ENCODE measurements at regions not wholly inside any gene's neighbourhood (a gene's known extent, or its start where the extent isn't known, plus 50 kb on each side); places are given as distances from the start of the nearest gene placed in this dataset.

GRCh38 chr12:102611995-102612394 lies 131.6 kb upstream of the IGF1 start:
- H3K27me3 ChIP-seq (ENCODE audit: control insufficient read depth in 3 of 3, insufficient read depth in 3 of 3, low read length in 3 of 3), result no peaks in the 10 kb centered on the region
- H3K9ac ChIP-seq (ENCODE audit: low read depth in 1 of 3, low read length in 3 of 3), result no peak overlapping the region
- no peak overlapping the region for H3K27ac ChIP-seq (ENCODE audit: low read depth, low read length)
- H3K4me3 ChIP-seq (ENCODE audit: low read length in 3 of 3), result no peak overlapping the region
- H3K4me1 ChIP-seq (ENCODE audit: control insufficient read depth in 3 of 3, insufficient read depth in 3 of 3, low read length in 3 of 3), result no peaks in the 10 kb centered on the region
- H3K36me3 ChIP-seq (ENCODE audit: control insufficient read depth in 3 of 3, insufficient read depth in 3 of 3, low read length in 3 of 3), result no peaks in the 10 kb centered on the region
- H3K9me3 ChIP-seq (ENCODE audit: control insufficient read depth in 3 of 3, low read length in 3 of 3), result no peaks in the 10 kb centered on the region

GRCh38 chr12:102609996-102610395 lies 129.6 kb upstream of the IGF1 start:
- no peaks in the 10 kb centered on the region for H3K4me1 ChIP-seq (ENCODE audit: control insufficient read depth in 3 of 3, insufficient read depth in 3 of 3, low read length in 3 of 3)
- no peaks in the 10 kb centered on the region for H3K9me3 ChIP-seq (ENCODE audit: control insufficient read depth in 3 of 3, low read length in 3 of 3)
- no peaks in the 10 kb centered on the region for H3K27me3 ChIP-seq (ENCODE audit: control insufficient read depth in 3 of 3, insufficient read depth in 3 of 3, low read length in 3 of 3)
- H3K27ac ChIP-seq (ENCODE audit: low read depth, low read length), result no peak overlapping the region
- no peak overlapping the region for H3K9ac ChIP-seq (ENCODE audit: low read depth in 1 of 3, low read length in 3 of 3)
- H3K36me3 ChIP-seq (ENCODE audit: control insufficient read depth in 3 of 3, insufficient read depth in 3 of 3, low read length in 3 of 3), result no peaks in the 10 kb centered on the region
- H3K4me3 ChIP-seq (ENCODE audit: low read length in 3 of 3), result no peak overlapping the region

GRCh38 chr12:102603021-102603420 lies 122.7 kb upstream of the IGF1 start:
- H3K4me3 ChIP-seq (ENCODE audit: low read length in 3 of 3), result no peak overlapping the region
- no peaks in the 10 kb centered on the region for H3K27me3 ChIP-seq (ENCODE audit: control insufficient read depth in 3 of 3, insufficient read depth in 3 of 3, low read length in 3 of 3)
- H3K9me3 ChIP-seq (ENCODE audit: control insufficient read depth in 3 of 3, low read length in 3 of 3), result no peaks in the 10 kb centered on the region
- H3K27ac ChIP-seq (ENCODE audit: low read depth, low read length), result no peak overlapping the region
- H3K9ac ChIP-seq (ENCODE audit: low read depth in 1 of 3, low read length in 3 of 3), result no peak overlapping the region
- no peaks in the 10 kb centered on the region for H3K36me3 ChIP-seq (ENCODE audit: control insufficient read depth in 3 of 3, insufficient read depth in 3 of 3, low read length in 3 of 3)
- H3K4me1 ChIP-seq (ENCODE audit: control insufficient read depth in 3 of 3, insufficient read depth in 3 of 3, low read length in 3 of 3), result no peaks in the 10 kb centered on the region

- no peaks in the 10 kb centered on the region for H3K36me3 ChIP-seq (ENCODE audit: control insufficient read depth in 3 of 3, insufficient read depth in 3 of 3, low read length in 3 of 3)
- H3K9me3 ChIP-seq (ENCODE audit: control insufficient read depth in 3 of 3, low read length in 3 of 3), result no peaks in the 10 kb centered on the region
- no peak overlapping the region for H3K4me3 ChIP-seq (ENCODE audit: low read length in 3 of 3)
- H3K4me1 ChIP-seq (ENCODE audit: control insufficient read depth in 3 of 3, insufficient read depth in 3 of 3, low read length in 3 of 3), result no peaks in the 10 kb centered on the region
- H3K27me3 ChIP-seq (ENCODE audit: control insufficient read depth in 3 of 3, insufficient read depth in 3 of 3, low read length in 3 of 3), result no peaks in the 10 kb centered on the region
- no peak overlapping the region for H3K9ac ChIP-seq (ENCODE audit: low read depth in 1 of 3, low read length in 3 of 3)
- H3K27ac ChIP-seq (ENCODE audit: low read depth, low read length), result no peak overlapping the region
Measured at GRCh38 chr12:102602521-102602920, 122.2 kb upstream of the IGF1 start.

- Histone ChIP-seq H3K4me3 (ENCODE audit: low read length in 3 of 3) (no peak overlapping the region), H3K36me3 (ENCODE audit: control insufficient read depth in 3 of 3, insufficient read depth in 3 of 3, low read length in 3 of 3) (no peaks in the 10 kb centered on the region), H3K27ac (ENCODE audit: low read depth, low read length) (no peak overlapping the region), H3K9ac (ENCODE audit: low read depth in 1 of 3, low read length in 3 of 3) (no peak overlapping the region), H3K9me3 (ENCODE audit: control insufficient read depth in 3 of 3, low read length in 3 of 3) (no peaks in the 10 kb centered on the region), H3K27me3 (ENCODE audit: control insufficient read depth in 3 of 3, insufficient read depth in 3 of 3, low read length in 3 of 3) (no peaks in the 10 kb centered on the region), H3K4me1 (ENCODE audit: control insufficient read depth in 3 of 3, insufficient read depth in 3 of 3, low read length in 3 of 3) (no peaks in the 10 kb centered on the region)
Measured at GRCh38 chr12:102601621-102602020, 121.3 kb upstream of the IGF1 start.

DNA sequence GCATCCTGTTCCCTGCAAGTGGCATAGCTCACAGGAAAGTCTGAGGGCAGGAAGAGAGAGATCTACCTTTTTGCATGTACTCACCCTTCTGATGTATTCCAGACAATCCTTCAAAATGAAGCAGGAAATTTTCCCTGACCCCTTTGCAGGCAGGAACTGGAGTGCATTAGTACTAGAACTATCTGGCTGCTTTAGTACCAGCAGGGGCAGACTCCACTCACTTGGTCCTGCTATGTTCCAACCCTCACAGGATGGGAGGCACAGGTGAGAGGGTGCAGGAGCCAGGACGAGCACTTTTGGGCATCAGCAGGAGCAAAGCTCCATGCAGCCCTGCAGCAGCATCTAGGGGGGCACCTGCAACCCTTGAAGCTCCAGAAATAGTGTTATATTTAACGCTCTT lies 116.3 kb upstream of the IGF1 start:
- Histone ChIP-seq H3K4me1 (ENCODE audit: control insufficient read depth in 3 of 3, insufficient read depth in 3 of 3, low read length in 3 of 3) (no peaks in the 10 kb centered on the region), H3K4me3 (ENCODE audit: low read length in 3 of 3) (no peak overlapping the region), H3K27ac (ENCODE audit: low read depth, low read length) (no peak overlapping the region), H3K27me3 (ENCODE audit: control insufficient read depth in 3 of 3, insufficient read depth in 3 of 3, low read length in 3 of 3) (no peaks in the 10 kb centered on the region), H3K9ac (ENCODE audit: low read depth in 1 of 3, low read length in 3 of 3) (no peak overlapping the region), H3K36me3 (ENCODE audit: control insufficient read depth in 3 of 3, insufficient read depth in 3 of 3, low read length in 3 of 3) (no peaks in the 10 kb centered on the region), H3K9me3 (ENCODE audit: control insufficient read depth in 3 of 3, low read length in 3 of 3) (no peaks in the 10 kb centered on the region)

DNA sequence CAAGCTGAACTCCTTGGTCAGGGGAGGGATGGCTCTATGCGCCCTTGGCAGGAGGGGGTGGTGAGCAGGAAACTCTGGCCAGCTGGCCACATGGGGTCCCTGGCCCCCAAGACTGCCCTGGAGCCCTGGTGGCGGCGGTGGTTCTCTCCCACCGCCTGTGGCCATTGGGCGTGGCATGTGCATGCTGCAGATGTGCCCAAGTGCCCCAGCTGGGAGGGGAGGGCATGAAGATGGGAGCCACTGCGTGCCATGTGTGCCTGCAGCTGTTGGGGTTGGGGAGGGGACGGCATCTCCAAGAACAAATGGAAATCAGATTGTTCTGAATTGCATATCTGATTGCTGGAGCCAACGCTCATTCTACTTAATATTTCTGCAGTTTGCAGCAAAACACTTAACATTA lies 115.7 kb upstream of the IGF1 start:
- no peaks in the 10 kb centered on the region for H3K36me3 ChIP-seq (ENCODE audit: control insufficient read depth in 3 of 3, insufficient read depth in 3 of 3, low read length in 3 of 3)
- H3K9me3 ChIP-seq (ENCODE audit: control insufficient read depth in 3 of 3, low read length in 3 of 3), result no peaks in the 10 kb centered on the region
- no peak overlapping the region for H3K9ac ChIP-seq (ENCODE audit: low read depth in 1 of 3, low read length in 3 of 3)
- no peaks in the 10 kb centered on the region for H3K4me1 ChIP-seq (ENCODE audit: control insufficient read depth in 3 of 3, insufficient read depth in 3 of 3, low read length in 3 of 3)
- no peaks in the 10 kb centered on the region for H3K27me3 ChIP-seq (ENCODE audit: control insufficient read depth in 3 of 3, insufficient read depth in 3 of 3, low read length in 3 of 3)
- H3K27ac ChIP-seq (ENCODE audit: low read depth, low read length), result no peak overlapping the region
- no peak overlapping the region for H3K4me3 ChIP-seq (ENCODE audit: low read length in 3 of 3)

DNA sequence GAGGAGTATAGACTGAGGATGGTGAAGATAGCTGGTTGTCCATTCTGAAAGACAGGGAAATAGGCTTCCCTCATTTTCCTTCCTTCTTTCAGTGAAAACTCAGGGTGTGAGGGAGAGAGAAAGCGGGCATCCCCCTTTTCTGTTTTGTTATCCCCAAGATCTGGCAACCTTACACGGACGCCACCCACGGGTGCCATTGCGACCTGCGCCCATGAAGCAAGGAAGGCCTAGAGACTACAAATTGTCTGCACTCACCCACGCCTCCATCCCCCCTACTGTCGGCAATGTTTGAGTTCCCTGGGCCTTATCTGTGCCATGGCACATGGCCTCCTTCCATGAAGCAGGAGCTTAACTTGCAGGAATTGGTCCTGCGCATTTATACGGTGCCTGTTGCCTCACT lies 115.0 kb upstream of the IGF1 start:
- H3K9ac ChIP-seq (ENCODE audit: low read depth in 1 of 3, low read length in 3 of 3), result no peak overlapping the region
- no peaks in the 10 kb centered on the region for H3K4me1 ChIP-seq (ENCODE audit: control insufficient read depth in 3 of 3, insufficient read depth in 3 of 3, low read length in 3 of 3)
- no peaks in the 10 kb centered on the region for H3K36me3 ChIP-seq (ENCODE audit: control insufficient read depth in 3 of 3, insufficient read depth in 3 of 3, low read length in 3 of 3)
- H3K27ac ChIP-seq (ENCODE audit: low read depth, low read length), result no peak overlapping the region
- H3K27me3 ChIP-seq (ENCODE audit: control insufficient read depth in 3 of 3, insufficient read depth in 3 of 3, low read length in 3 of 3), result no peaks in the 10 kb centered on the region
- H3K4me3 ChIP-seq (ENCODE audit: low read length in 3 of 3), result no peak overlapping the region
- H3K9me3 ChIP-seq (ENCODE audit: control insufficient read depth in 3 of 3, low read length in 3 of 3), result no peaks in the 10 kb centered on the region

DNA sequence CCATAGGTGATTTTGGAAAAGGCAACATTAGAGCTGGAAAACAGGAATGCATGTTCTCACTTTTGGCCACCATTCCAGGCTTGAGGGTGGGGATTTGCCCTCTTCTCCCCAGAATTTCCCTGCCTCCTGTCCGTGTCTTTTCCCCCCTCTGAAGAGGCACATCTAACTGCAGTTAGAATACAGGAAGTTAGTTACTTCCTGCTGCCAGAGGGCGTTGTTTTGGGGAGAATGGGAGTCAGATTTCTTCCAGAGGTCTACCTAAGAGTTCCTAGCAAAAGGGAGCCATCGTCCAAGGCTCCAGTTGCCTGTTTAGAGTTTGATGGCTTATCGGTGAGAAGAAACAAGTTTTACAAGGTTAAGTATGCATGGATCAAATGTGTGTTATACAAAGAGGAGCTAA lies 112.8 kb upstream of the IGF1 start:
- Histone ChIP-seq H3K36me3 (ENCODE audit: control insufficient read depth in 3 of 3, insufficient read depth in 3 of 3, low read length in 3 of 3) (no peaks in the 10 kb centered on the region), H3K27me3 (ENCODE audit: control insufficient read depth in 3 of 3, insufficient read depth in 3 of 3, low read length in 3 of 3) (no peaks in the 10 kb centered on the region), H3K27ac (ENCODE audit: low read depth, low read length) (no peak overlapping the region), H3K9me3 (ENCODE audit: control insufficient read depth in 3 of 3, low read length in 3 of 3) (no peaks in the 10 kb centered on the region), H3K4me3 (ENCODE audit: low read length in 3 of 3) (no peak overlapping the region), H3K9ac (ENCODE audit: low read depth in 1 of 3, low read length in 3 of 3) (no peak overlapping the region), H3K4me1 (ENCODE audit: control insufficient read depth in 3 of 3, insufficient read depth in 3 of 3, low read length in 3 of 3) (no peaks in the 10 kb centered on the region)

DNA sequence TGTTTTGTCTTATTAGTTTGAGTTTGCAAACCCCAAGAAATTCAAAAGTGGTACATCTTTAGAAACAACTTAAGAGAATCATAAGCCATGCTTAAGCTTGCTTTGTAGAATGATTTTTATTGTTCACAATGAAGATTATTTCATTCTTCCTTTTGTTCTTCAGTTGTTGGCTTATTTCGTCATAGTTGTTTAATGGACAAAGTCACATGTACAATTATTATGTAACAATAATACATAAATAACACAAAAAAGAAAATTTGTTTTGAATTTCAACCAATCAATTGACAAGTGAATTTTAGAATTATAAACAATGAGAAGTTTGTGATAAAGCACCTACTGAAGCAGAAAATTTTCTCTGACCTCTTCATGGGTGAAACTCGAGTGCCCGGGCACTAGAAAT lies 111.8 kb upstream of the IGF1 start:
- H3K4me3 ChIP-seq (ENCODE audit: low read length in 3 of 3), result no peak overlapping the region
- H3K9ac ChIP-seq (ENCODE audit: low read depth in 1 of 3, low read length in 3 of 3), result no peak overlapping the region
- H3K36me3 ChIP-seq (ENCODE audit: control insufficient read depth in 3 of 3, insufficient read depth in 3 of 3, low read length in 3 of 3), result no peaks in the 10 kb centered on the region
- H3K27me3 ChIP-seq (ENCODE audit: control insufficient read depth in 3 of 3, insufficient read depth in 3 of 3, low read length in 3 of 3), result no peaks in the 10 kb centered on the region
- H3K27ac ChIP-seq (ENCODE audit: low read depth, low read length), result no peak overlapping the region
- H3K4me1 ChIP-seq (ENCODE audit: control insufficient read depth in 3 of 3, insufficient read depth in 3 of 3, low read length in 3 of 3), result no peaks in the 10 kb centered on the region
- no peaks in the 10 kb centered on the region for H3K9me3 ChIP-seq (ENCODE audit: control insufficient read depth in 3 of 3, low read length in 3 of 3)

DNA sequence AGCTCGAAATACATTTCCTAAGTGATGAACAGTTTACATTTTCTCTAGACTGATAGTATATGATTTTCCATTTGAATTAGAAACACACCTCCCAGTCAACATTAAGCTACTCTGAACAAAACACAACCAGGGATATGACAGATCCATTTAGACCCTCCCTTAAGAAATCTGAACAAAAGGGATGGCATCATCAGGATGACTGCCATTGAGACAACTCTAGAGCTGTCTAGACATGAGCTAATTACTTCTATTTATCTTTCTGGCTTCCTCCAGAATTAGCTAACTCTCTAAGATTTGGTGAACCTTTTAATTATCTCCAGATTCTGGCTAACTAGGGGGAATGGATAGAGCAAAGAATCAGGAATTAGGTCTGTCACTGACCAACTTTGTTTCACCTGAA lies 92.9 kb upstream of the IGF1 start:
- Histone ChIP-seq H3K36me3 (ENCODE audit: control insufficient read depth in 3 of 3, insufficient read depth in 3 of 3, low read length in 3 of 3) (no peaks in the 10 kb centered on the region), H3K4me3 (ENCODE audit: low read length in 3 of 3) (no peak overlapping the region), H3K27me3 (ENCODE audit: control insufficient read depth in 3 of 3, insufficient read depth in 3 of 3, low read length in 3 of 3) (no peaks in the 10 kb centered on the region), H3K9ac (ENCODE audit: low read depth in 1 of 3, low read length in 3 of 3) (no peak overlapping the region), H3K4me1 (ENCODE audit: control insufficient read depth in 3 of 3, insufficient read depth in 3 of 3, low read length in 3 of 3) (no peaks in the 10 kb centered on the region), H3K9me3 (ENCODE audit: control insufficient read depth in 3 of 3, low read length in 3 of 3) (no peaks in the 10 kb centered on the region), H3K27ac (ENCODE audit: low read depth, low read length) (no peak overlapping the region)

Measured in skeletal muscle tissue (tissue), 3 donors.